Glomerular visceral epithelial cell (primary cell): ENCODE measurements at regions not wholly inside any gene's neighbourhood (a gene's known extent, or its start where the extent isn't known, plus 50 kb on each side); places are given as distances from the start of the nearest gene placed in this dataset.

Source experiments
- DNase-seq: peaks from one replicate; pipeline ENCODE4 v3.0.0-alpha.2; 2016; ENCODE audit errors: extremely low spot score

DNA sequence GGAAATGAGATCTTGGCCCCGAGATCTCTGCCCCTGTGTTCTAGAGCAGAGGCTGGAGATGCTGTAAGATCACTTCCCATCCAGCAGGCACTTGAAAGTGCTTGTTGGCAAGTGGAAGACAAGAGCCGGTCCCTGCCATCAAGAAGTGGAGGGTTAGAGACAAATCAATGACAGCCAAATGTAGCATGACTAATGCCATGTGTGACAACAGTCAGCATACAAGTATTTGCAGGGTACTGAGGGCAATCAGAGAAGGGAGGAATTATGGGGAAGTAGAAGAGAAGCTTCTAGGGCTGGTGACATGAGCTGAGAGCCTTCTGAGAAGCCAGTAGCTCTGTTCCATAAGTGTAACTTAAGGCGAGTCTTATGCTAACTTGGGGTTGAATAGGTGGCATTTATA lies 58.6 kb downstream of the TMEM17 start:
- DNase-seq = no peak

DNA sequence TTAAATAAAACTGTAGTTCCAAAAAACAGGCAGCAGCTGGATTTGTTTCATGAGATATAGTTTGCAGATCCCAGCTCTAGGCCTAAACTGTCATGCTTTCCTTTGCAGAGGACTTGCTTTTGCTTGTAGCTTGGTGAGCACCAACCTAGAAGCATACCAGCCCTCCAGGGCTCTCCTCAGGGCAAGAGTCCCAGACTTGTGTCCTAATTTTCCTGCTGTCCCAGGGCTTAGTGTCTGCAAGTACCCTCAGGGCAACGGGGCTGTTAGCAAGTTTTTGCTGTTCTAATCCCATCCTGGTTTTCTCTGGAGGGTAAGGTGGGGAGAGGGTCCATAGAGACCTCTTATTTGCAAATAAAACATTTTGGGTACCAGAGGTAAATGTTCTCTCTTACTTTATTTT lies 59.5 kb downstream of the TMEM17 start:
- DNase-seq = no peak

DNA sequence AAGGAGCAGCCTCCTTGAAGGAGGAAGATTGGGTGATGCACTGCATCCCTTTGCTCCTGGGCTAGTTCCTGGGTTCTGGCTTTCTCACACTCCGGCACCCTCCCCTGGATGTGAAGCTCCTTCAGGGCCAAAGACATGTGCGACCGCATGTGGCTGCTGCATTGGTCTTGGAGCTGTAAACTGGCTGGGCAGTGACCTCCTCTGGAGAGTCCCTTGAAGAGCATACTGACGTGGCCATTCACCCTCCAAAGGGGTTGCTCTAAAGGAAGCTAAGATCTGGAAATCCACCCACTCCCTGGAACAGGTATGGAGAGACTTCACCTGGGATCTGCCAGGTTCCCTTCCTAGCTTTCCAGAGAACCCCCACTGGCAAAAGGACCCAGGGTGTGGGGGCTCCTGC lies 62.1 kb downstream of the TMEM17 start:
- no peak for DNase-seq

DNA sequence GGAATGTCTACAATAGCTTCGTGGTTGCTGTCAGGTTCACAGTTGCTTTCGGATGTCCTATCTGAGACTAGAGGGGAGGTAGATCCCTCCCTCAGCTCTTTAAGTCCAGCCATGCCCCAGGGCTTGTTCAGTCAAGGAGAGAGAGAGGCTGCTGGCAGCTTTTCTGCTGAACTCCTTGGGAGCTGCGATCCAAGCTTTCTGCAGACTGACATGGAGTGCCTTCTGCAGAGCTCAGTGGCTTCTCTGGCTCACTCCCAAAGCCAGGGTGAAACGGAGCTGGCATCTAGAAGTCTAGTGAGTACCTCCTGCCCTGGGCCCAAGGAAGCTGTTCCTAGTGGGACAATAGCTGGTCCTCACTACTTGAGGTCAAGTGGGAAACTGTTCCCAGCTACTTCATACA lies 62.5 kb downstream of the TMEM17 start:
- DNase-seq = no peak

DNA sequence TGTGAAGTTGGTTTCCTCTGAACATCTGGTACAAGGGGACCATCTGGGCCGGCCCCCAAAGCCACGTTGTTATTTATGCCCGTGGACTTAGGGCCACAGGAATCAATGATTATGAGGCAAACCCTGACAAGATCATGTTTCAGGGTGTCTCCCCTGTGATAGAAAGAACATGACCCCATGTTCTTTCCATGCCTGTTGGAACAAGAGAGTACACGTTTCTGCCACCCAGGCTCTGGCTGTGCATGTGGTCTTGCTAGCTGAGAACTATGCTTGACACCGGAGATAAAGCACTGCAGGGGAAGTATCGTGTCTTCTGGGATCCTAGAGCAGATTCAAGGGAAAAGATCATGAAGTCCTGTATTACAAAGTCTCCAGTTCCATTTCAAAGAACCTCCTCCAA lies 64.2 kb downstream of the TMEM17 start:
- no peak for DNase-seq

DNA sequence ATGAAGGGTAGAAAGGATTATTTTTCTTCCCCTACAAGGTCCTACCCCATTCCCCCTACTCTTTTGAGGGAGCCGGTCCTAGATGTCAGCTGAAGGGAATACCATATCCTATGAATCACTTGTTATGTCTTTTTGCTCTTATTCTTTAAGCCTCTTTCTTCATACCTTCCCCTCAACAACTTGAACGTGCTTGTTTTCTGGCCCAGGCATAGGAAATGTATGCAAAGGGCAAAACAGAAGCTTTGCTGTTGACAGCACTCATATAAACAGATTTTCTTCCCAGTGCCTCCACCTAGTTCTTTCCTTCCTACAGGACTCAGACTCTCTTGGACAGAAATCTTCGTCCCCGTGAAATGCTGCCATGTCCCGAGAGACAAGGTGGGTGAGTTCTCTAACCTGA lies 64.6 kb downstream of the TMEM17 start:
- no peak for DNase-seq

DNA sequence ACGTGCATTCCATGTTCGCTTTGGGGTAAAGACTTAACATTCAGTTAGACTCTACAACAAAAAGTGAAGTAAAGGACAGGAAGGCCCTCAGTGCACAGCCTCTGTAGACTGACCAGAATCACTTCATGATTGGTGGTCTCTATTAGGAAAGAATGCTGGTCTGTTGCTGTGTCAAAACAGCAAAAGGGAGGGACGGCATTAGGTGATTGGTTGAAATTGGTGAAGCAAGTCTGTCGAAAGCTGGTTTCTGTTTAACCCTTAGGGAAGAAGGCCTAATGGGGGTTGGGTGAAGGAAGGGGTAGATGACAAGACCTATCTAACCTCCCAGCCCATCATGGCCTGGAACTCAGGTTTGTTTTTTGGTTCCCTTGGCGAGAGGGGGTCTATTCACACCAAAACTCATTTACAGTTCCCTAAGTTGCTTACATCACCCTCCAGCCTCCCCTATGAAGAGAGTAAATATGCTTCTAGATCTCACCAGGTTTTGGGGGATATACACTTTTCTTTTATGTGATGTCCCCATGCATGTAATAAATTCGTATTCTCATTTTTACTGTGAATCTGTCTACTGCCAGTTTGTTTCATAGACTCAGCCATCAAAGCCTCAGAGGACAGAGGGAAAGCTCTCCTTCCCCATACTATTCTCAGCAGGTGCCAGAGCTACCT lies 65.6 kb downstream of the TMEM17 start:
- DNase-seq = no peak

DNA sequence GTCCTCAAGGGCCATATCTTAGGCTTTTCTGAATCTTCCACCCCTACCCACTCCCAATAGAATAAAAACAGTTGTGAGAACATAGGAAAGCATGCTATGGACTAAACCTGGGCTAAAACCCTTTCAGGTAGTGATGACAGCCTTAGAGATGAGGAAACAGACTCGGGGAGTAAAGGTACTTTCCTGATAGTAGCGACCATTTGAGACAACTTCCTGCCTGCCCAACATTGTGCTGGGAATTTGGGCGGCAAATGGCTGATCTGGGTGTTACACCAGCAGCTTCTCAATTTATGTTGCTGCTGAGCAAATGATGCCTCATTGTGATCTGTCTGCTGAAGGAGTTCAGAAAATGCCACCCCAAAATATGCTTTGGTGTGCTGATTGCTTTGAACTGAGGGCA lies 66.6 kb downstream of the TMEM17 start:
- no peak for DNase-seq

DNA sequence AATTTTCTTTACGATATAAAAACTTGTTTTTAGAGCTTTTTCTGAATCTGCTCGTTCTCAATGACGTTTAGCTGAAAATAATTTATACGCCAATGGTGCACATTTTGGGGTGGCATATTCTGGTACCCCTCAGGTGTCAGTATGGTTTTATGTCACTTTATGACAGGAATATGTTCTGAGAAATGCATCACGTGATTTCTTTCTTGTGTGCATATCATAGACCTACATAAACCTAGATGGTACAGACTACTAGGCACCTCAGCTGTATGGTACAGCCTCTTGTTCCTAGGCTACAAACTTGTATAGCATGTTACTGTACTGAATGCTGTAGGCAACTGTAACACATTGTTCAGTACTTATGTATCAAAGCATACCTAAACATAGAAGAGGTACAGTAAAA lies 68.2 kb downstream of the TMEM17 start:
- DNase-seq = no peak

DNA sequence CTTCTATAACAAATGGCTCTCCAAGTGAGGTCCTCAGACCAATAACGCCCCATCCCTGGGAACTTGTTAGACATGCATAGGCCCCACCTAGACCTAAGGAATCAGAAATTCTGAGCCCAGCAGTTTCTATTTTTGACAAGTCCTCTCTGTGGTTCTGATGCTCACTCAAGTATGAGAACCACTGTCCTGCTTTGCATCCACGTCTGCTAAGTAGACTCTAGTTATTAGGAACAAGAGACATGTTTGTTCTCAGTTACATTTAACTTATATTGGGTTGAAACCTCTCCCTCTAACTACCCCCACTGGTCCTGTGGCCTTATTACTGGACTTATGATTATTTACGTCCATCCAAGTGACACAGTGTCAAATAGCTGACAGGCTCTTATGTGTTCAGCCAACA lies 70.3 kb downstream of the TMEM17 start:
- DNase-seq = no peak

DNA sequence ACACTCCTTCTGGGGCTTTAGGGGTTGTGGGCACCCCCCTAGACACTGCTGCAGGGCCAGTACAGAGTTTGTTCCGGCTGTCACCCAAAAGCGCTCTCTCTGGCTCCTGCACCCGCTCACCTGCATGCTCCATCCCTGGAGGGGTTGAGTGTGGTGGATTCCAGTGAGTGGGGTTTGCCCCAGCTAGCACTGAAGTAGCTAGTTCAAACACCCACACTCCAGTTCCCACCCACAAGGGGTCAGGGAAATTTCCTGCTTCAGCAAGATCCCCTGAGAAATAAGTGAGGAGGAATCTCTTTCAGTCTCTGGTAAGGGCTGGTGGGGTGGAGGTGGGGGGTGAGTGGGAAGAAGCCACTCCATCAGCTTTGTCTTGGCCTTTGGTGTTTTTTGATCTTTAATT lies 73.6 kb downstream of the TMEM17 start:
- DNase-seq = no peak

DNA sequence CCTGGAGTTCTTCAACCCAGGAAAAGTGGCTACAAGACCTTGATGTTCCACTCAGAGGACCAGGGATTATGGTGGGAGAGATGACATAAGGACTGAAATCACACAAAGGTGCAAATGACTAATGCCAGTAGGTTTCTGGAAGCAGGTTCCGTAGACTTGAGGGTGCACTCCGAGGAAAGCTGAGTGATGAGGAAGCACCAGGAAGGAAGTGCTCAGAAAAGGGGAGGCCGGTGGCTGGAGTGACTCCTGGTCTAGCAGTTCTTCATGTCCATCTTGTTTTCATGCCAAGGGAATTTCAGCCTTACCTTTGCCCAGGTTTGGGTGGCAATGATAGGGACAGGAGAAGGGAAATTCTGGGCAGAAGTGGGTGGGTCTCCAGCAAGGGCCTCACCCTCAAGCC lies 74.5 kb downstream of the TMEM17 start:
- DNase-seq = no peak

DNA sequence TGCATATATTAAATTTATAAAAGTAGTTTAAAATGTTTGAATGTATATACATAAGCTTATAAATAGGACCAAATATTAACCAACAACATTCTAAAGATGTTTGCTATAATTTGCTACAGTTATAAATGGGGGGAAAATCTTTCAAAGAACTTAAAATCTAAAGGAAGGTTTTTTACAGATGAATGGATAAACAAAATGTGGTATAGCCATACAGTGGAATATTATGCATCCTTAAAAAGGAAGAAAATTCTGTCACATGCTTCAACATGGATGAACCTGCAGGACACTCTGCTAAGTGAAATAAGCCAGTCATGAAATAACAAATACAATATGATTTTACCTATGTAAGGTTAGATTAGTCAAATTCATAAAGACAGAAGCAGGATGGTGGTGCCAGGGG lies 75.8 kb downstream of the TMEM17 start:
- no peak for DNase-seq

DNA sequence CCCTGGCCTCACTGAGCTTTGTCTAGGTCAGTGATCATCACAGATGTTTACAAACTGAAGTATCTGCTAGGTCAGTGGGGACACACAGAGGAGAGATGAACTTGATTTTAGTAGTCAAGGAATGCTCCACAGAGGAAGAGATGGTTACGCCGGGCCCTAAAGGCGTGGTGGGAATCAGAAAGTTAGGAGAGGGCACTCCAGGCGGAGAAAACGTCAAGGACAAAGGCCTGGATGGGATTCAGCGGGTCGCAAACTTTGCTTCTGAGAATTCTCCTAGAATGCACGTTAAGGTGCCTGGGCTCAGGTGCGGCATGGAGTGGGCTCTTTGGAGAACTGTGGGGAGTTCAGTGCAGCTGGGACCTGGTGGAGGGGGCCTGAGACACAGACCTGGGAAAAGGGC lies 78.8 kb downstream of the TMEM17 start:
- no peak for DNase-seq

DNA sequence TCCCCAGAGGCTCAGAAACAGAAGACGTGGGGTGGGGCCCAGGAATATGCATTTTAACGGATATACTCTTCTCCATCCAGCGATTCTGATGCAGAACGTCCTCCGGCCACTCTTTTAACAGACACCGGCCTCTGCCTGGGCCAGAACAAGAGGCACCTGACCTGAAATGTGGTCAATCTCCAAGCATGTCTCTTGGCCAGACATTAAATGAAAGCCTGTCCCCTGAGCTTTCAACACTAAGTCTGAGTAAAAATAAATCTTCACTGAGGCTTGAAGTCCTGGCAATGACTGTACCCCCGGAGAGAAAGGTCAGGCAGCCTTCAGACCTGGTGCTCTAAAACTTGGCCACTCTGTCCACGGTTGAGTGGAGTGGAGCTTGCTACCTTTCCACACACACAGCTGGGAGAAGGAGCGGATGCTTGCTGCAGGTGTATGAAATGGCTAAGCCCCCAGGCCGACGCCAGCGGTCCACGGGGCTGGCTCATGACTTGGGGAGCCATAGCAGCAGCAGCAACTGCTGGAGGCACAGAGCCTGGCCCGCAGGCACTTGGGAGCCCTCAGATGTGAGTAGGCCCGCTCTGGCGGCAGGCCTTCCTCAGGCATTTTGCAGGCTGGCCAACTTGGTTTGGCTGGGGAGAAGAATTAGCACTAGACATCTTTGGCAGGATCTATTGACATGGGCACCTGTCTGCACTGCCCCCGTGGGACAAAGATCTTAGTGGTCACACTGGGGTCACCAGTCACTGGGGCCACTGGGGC lies 79.7 kb downstream of the TMEM17 start:
- DNase-seq = no peak

DNA sequence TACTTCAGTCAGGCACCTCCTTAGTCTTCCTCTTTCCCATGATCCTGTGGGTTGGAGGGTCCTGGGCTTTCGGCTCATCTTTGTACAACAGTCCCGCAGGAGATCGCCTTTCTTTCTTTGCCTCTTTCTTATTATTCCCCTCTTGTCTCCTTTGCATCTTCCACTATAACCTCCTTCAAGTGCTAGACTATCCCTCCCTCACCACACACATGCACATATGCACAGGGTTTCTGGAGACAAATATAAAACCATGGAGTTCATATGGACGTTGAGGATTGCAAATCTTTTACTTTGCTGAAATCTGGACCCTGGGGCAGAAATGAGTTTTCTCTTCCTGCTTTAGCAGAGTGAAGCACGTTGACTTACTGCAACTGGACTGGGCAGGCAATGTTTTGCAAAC lies 80.3 kb downstream of the TMEM17 start:
- no peak for DNase-seq

DNA sequence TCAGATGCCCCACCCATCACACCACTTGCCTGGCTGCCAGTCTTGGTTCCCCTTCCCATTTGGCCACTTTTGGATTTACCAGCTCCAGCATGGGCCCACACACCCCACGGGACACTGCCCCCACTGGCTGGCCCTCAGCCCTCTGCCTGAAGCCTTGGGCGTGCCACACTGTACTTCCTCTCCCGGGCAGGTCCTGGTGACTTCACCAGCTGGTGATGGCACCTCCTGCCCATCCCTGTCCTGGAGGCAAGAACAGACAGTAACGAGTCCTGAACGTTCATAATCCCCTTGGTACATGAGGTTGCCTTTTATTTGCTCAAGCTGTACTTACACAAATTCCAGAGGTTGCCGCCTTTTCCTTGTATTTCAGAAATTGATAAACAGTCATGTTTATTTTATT lies 81.1 kb downstream of the TMEM17 start:
- no peak for DNase-seq

DNA sequence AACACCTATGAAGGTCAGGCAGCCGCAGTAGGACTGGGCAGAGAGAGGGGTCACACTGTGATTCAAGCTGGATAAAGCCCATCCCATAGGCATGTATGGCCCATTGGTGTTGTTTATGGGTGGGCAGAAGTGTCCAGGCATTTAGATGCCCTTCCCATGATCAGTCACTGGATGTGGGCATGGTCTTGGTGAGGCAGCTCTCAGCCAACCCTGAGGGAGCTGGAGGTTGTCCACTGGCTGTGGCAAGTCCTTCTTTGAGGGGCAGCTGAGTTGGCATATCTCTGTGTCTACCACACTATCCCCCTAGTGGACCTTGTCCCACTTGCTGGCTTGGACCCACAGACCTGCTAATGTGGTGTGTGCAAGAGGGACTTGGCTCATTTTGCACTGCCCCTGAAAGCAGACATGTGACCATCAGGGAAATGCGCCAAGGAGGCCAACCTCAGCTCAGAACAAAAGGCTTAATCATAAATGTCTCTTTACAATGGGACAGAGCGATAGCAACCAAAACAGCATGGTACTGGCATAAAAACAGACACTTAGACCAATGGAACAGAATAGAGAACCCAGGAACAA lies 82.0 kb downstream of the TMEM17 start:
- no peak for DNase-seq

DNA sequence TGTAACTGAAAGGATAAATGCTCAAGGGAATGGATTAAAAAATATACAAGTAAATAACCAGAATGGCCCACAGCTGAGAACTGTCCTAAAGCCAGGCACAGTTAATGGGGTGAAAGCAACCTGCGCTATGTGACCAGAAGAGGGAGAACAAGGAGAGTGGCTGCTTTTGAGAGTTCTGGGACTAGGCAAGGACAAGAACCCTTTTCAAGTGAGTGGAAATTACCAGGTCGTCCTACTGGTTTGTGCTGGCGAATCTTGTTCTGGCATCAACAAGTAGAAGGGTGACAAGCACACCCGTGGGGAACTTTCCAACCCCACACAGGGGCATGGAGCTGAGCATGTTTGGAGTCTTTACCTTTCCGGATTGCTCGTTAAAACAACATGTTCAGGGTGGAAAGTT lies 82.8 kb downstream of the TMEM17 start:
- DNase-seq = no peak

DNA sequence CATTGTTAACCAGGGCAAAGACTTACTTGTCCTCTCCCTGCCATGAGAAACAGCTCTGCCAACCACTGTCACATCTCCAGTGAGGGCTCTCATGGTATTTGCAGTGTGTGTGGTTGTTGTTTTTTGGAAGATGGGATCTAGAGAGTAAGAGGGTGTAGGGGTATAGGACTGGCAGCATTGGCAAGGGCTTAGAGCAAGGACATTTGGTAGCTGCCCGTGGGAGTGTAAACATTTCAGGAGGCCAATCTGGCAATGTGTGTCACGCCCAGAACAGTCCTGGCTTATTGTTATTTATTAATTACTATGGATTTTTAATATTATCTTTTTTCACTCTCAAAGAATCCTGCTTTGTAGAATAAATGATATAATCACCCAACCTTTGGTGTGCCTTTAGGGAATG lies 90.5 kb downstream of the TMEM17 start:
- no peak for DNase-seq

DNA sequence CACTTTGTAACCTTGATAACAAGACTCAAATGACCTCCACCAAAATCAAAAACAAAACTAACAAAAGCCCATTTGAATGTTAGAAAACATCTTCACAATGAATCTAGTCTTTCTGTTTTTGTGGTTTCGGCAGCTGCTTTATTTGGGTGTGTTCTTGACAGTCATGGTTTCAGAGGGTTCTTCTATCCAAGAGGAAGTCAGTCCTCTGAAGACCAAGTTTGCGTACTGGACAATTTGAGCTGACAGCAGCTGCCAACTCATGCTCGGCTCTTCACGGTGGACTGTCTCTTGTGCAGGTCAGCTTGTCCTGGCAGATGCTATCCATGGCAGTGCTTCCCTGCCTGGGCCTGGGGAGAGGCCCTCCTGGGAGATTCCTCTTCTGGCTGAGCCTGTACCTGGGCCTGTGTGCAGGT lies 91.0 kb downstream of the TMEM17 start:
- DNase-seq = no peak

DNA sequence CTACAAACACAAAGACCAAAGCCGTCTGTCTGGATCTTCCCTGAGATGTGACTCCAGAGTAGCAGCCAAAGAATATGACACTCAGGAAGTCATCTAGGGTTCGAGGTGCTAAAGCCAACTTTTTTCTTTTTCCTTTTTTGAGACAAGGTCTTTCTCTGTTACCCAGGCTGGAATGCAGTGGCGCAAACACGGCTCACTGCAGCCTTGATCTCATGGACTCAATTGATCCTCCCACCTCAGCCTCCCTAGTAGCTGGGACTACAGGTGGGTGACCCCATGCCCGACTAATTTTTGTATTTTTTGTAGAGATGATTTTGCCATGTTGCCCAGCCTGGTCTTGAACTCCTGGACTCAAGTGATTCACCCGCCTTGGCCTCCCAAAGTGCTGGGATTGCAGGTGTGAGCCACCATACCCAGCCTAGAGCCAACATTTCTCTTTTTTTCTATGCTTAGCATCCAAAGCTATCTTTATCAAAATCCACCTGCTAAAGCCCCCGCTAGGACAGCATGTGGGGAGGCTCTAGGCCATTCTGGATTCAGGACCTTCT lies 92.8 kb downstream of the TMEM17 start:
- DNase-seq = no peak

DNA sequence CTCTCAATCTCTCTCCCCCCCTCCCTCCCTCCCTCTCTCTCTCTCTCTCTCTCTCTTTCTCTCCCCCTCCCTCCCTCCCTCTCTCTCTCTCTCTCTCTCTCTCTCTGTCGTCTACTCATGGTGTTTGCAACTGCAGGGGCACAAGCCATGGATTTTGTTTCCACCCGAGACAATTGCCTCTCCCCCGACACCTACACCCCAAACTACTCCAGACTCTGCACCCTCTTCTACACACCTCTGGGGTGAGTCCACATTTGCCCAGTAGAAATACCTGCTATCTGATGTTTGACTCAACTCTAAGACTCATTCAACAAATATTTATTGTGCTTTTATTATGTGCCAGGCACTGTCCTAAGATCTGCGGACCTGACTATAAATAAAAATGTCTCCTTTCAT lies 93.7 kb downstream of the TMEM17 start:
- no peak for DNase-seq
